ENCODE measurements at regions not wholly inside any gene's neighbourhood (a gene's known extent, or its start where the extent isn't known, plus 50 kb on each side); places are given as distances from the start of the nearest gene placed in this dataset.

DNA sequence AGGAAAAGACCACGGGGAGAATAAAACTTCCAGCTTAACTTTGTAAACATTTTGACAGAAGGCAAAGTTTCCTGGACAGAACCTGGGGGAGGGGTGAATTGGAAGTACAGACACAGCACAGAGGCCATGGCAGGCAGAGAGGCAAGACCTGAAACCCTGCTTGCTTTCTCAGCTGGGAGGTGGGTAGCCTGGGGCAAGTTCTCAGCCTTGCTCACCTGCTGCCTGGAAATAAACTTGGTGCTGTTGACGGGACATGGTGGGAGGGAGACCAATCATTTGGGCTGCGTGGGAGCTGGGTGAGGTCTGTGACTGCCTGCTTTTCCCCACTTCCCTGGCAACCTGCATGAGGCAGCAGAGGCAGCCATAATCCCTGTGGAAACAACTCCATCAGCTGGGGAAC is 221.3 kb downstream of the MOXD1 start:
- no peak for TF ChIP-seq EZH2 (IDR thresholded peaks at IDR 0.05; ENCODE audit: low read length)
- TF ChIP-seq, protein P1, sequence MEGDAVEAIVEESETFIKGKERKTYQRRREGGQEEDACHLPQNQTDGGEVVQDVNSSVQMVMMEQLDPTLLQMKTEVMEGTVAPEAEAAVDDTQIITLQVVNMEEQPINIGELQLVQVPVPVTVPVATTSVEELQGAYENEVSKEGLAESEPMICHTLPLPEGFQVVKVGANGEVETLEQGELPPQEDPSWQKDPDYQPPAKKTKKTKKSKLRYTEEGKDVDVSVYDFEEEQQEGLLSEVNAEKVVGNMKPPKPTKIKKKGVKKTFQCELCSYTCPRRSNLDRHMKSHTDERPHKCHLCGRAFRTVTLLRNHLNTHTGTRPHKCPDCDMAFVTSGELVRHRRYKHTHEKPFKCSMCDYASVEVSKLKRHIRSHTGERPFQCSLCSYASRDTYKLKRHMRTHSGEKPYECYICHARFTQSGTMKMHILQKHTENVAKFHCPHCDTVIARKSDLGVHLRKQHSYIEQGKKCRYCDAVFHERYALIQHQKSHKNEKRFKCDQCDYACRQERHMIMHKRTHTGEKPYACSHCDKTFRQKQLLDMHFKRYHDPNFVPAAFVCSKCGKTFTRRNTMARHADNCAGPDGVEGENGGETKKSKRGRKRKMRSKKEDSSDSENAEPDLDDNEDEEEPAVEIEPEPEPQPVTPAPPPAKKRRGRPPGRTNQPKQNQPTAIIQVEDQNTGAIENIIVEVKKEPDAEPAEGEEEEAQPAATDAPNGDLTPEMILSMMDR (optimal IDR thresholded peaks at IDR 0.05 in 1 of 3, IDR thresholded peaks at IDR 0.05 in 1 of 3, conservative IDR thresholded peaks at IDR 0.05 in 1 of 3; ENCODE audit: extremely low read depth in 1 of 3, insufficient read depth in 2 of 3, low read length in 3 of 3): no peak

Measured in keratinocyte (primary cell).